ENCODE measurements at regions not wholly inside any gene's neighbourhood (a gene's known extent, or its start where the extent isn't known, plus 50 kb on each side); places are given as distances from the start of the nearest gene placed in this dataset.

DNA sequence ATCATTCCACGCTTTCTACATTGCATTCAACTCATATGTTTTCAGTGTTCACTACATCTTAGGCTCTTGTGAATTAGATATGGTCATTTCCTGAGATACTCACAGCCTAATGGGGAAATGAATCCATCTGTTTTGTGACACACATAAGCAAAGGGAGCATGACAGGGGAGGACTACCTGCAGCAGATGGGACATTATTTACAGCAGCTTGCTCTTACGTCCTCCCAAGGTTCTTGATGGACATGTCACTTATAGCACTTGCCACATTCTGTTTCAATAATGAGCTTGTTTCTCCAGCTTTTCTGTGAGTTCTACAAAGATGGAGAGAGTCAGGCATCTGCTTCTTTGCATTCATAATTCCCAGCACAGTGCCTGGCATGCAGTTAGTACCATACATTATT, 1509.6 kb upstream of the TMEM132C start:
- H3K9me3 ChIP-seq (ENCODE audit: control extremely low read depth in 1 of 3, control insufficient read depth in 2 of 3, insufficient read depth in 1 of 3, low read length in 2 of 3): no peaks in the 10 kb centered on the region
- ATAC-seq (ENCODE audit: low read depth) (no peak), DNase-seq (no peak)
- no peak overlapping the region for H3K27ac ChIP-seq (ENCODE audit: low read length in 2 of 2)
- no peak overlapping the region for H2AFZ ChIP-seq (ENCODE audit: insufficient read depth, low read depth, low read length, poor library complexity, severe bottlenecking)
- no peaks in the 10 kb centered on the region for H3K4me1 ChIP-seq (ENCODE audit: control insufficient read depth in 2 of 2, insufficient read depth in 2 of 2, low read length in 2 of 2)
- TF ChIP-seq EZH2 (IDR thresholded peaks at IDR 0.05; ENCODE audit: borderline replicate concordance, insufficient read depth, low read depth, low read length, poor library complexity, severe bottlenecking): no peak
- no peak for TF ChIP-seq CTCF (IDR thresholded peaks at IDR 0.05)
- H3K36me3 ChIP-seq (replicated peaks in 1 of 2; ENCODE audit: control extremely low read depth in 1 of 2, control insufficient read depth in 1 of 2, extremely low read depth in 1 of 2, insufficient read depth in 2 of 2, low read length in 1 of 2): no peaks in the 10 kb centered on the region
- H3K4me1 Mint-ChIP-seq: no peaks in the 10 kb centered on the region
- H3K4me2 ChIP-seq (replicated peaks; ENCODE audit: low read depth, low read length, poor library complexity, severe bottlenecking): no peak overlapping the region
- no peaks in the 10 kb centered on the region for H4K20me1 ChIP-seq (ENCODE audit: control insufficient read depth, insufficient read depth, low read length, poor library complexity, severe bottlenecking)
- H3K27ac Mint-ChIP-seq: no peak overlapping the region
- CTCF ChIA-PET: interaction anchor here (1.6 kb wide), 1 partner anchor 10 kb away, joined by 7 read pairs; no protein-coding TSS in a partner anchor
- no peaks in the 10 kb centered on the region for H3K27me3 ChIP-seq (replicated peaks in 1 of 4; ENCODE audit: control extremely low read depth in 1 of 4, control insufficient read depth in 3 of 4, insufficient read depth in 4 of 4, low read length in 3 of 4)
- intact Hi-C loops (cut with micrococcal nuclease): no loop called here
- H3K4me3 ChIP-seq (ENCODE audit: control extremely low read depth in 1 of 5, extremely low read depth in 1 of 5, insufficient read depth in 1 of 5, low read depth in 2 of 5, low read length in 4 of 5): no peak overlapping the region
- WGBS (ENCODE audit: insufficient coverage): 100% methylated on average over 1 of the region's 2 CpGs
- H3K4me3 Mint-ChIP-seq: no peak overlapping the region
- no peak overlapping the region for H3K9ac ChIP-seq (ENCODE audit: low read length)
- no peaks in the 10 kb centered on the region for H3K79me2 ChIP-seq (ENCODE audit: control insufficient read depth, insufficient read depth, low read length)
- H3K9me3 Mint-ChIP-seq (ENCODE audit: insufficient read depth): no peaks in the 10 kb centered on the region
- H3K27me3 Mint-ChIP-seq: no peaks in the 10 kb centered on the region
- POLR2A ChIA-PET: no interaction called here

DNA sequence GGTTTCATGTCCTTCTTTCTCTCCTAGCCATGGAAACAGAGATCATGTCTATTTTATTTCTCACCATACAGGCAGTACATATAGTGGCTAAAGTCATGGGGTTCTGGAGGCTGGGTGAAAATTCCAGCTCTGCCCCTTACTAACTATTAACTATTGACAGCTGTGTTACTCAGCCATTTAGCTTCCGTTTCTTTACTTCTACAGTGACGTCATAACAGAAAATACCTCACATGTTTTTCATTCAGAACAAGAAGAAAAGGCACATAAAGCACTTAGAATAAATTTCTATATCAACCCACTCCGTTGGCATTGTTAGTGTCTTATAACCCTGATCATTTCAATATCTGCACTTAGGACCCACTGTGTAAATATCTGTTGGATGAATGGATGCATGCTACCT, 1506.9 kb upstream of the TMEM132C start:
- H3K4me3 Mint-ChIP-seq: no peak overlapping the region
- ChIA-PET POLR2A (no interaction called here), CTCF (interaction anchor here (1.7 kb wide), 1 partner anchor 13 kb away, joined by 4 read pairs; no protein-coding TSS in a partner anchor)
- Histone ChIP-seq H3K4me2 (replicated peaks; ENCODE audit: low read depth, low read length, poor library complexity, severe bottlenecking) (no peak overlapping the region), H3K4me1 (ENCODE audit: control insufficient read depth in 2 of 2, insufficient read depth in 2 of 2, low read length in 2 of 2) (no peaks in the 10 kb centered on the region), H2AFZ (ENCODE audit: insufficient read depth, low read depth, low read length, poor library complexity, severe bottlenecking) (no peak overlapping the region), H3K79me2 (ENCODE audit: control insufficient read depth, insufficient read depth, low read length) (no peaks in the 10 kb centered on the region), H3K27me3 (replicated peaks in 1 of 4; ENCODE audit: control extremely low read depth in 1 of 4, control insufficient read depth in 3 of 4, insufficient read depth in 4 of 4, low read length in 3 of 4) (no peaks in the 10 kb centered on the region), H3K9ac (ENCODE audit: low read length) (no peak overlapping the region), H4K20me1 (ENCODE audit: control insufficient read depth, insufficient read depth, low read length, poor library complexity, severe bottlenecking) (no peaks in the 10 kb centered on the region), H3K36me3 (replicated peaks in 1 of 2; ENCODE audit: control extremely low read depth in 1 of 2, control insufficient read depth in 1 of 2, extremely low read depth in 1 of 2, insufficient read depth in 2 of 2, low read length in 1 of 2) (no peaks in the 10 kb centered on the region), H3K9me3 (ENCODE audit: control extremely low read depth in 1 of 3, control insufficient read depth in 2 of 3, insufficient read depth in 1 of 3, low read length in 2 of 3) (peaks cover 0 to 11% (median 4%) of the 10 kb centered on the region in 3 donors), H3K4me3 (ENCODE audit: control extremely low read depth in 1 of 5, extremely low read depth in 1 of 5, insufficient read depth in 1 of 5, low read depth in 2 of 5, low read length in 4 of 5) (no peak overlapping the region), H3K27ac (ENCODE audit: low read length in 2 of 2) (no peak overlapping the region)
- intact Hi-C loops (cut with micrococcal nuclease): no loop called here
- TF ChIP-seq CTCF (IDR thresholded peaks at IDR 0.05): no peak
- no peak for TF ChIP-seq EZH2 (IDR thresholded peaks at IDR 0.05; ENCODE audit: borderline replicate concordance, insufficient read depth, low read depth, low read length, poor library complexity, severe bottlenecking)
- ATAC-seq (ENCODE audit: low read depth): no peak
- no peaks in the 10 kb centered on the region for H3K27me3 Mint-ChIP-seq
- no peak overlapping the region for H3K27ac Mint-ChIP-seq
- H3K9me3 Mint-ChIP-seq (ENCODE audit: insufficient read depth): peaks cover 11% of the 10 kb centered on the region
- H3K4me1 Mint-ChIP-seq: no peaks in the 10 kb centered on the region
- 90% methylated on average over 2 of the region's 3 CpGs for WGBS (ENCODE audit: insufficient coverage)
- DNase-seq: no peak

Data from B cell (primary cell).